Gastroesophageal sphincter (tissue), 3 donors: ENCODE measurements at regions not wholly inside any gene's neighbourhood (a gene's known extent, or its start where the extent isn't known, plus 50 kb on each side); places are given as distances from the start of the nearest gene placed in this dataset.
"Not testable (repeated sequence)": the region's sequence is repeated elsewhere in the genome, so short reads cannot be mapped to it uniquely, and the experiment has no call there.

Experiments used
- EP300 ChIP-seq: sonication (generic); formaldehyde crosslinking; IDR thresholded peaks from one replicate; pipeline ENCODE4 v1.6.1; 2017; ENCODE audit warnings: antibody characterized with exemption, mild to moderate bottlenecking
- POLR2A ChIP-seq, 2 donors: fragments of 450-650 bp; IDR thresholded peaks; one replicate each; pipeline ENCODE4 v1.6.1; 2017; ENCODE audit warnings: antibody characterized with exemption in 2 of 2, mild to moderate bottlenecking in 2 of 2, moderate library complexity in 1 of 2
- POLR2AphosphoS5 ChIP-seq: sonication (generic); formaldehyde crosslinking; IDR thresholded peaks from one replicate; pipeline ENCODE4 v1.6.1; 2017; ENCODE audit warnings: antibody characterized with exemption
- TF ChIP-seq, protein P1 (sequence below), 4 experiments: fragments of 200-600 bp in 2 of 4; fragments of 450-650 bp in 2 of 4; sonication (generic) in 1 of 4; IDR thresholded peaks; one replicate each; pipeline ENCODE4 v1.5.1; 2017 to 2019; ENCODE audit warnings: antibody characterized with exemption in 4 of 4, mild to moderate bottlenecking in 2 of 4, moderate library complexity in 2 of 4

- TF ChIP-seq, protein P1, sequence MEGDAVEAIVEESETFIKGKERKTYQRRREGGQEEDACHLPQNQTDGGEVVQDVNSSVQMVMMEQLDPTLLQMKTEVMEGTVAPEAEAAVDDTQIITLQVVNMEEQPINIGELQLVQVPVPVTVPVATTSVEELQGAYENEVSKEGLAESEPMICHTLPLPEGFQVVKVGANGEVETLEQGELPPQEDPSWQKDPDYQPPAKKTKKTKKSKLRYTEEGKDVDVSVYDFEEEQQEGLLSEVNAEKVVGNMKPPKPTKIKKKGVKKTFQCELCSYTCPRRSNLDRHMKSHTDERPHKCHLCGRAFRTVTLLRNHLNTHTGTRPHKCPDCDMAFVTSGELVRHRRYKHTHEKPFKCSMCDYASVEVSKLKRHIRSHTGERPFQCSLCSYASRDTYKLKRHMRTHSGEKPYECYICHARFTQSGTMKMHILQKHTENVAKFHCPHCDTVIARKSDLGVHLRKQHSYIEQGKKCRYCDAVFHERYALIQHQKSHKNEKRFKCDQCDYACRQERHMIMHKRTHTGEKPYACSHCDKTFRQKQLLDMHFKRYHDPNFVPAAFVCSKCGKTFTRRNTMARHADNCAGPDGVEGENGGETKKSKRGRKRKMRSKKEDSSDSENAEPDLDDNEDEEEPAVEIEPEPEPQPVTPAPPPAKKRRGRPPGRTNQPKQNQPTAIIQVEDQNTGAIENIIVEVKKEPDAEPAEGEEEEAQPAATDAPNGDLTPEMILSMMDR (IDR thresholded peaks at IDR 0.05), result not testable (repeated sequence)
- TF ChIP-seq EP300; POLR2A (IDR thresholded peaks at IDR 0.05); POLR2AphosphoS5: not testable (repeated sequence)
Observed at GRCh38 chr21:36616773-36617172, 82.1 kb upstream of the SIM2 start.
